HL-60 (cell line): ENCODE measurements at regions not wholly inside any gene's neighbourhood (a gene's known extent, or its start where the extent isn't known, plus 50 kb on each side); places are given as distances from the start of the nearest gene placed in this dataset.

Experiments used
- DNase-seq, 2 experiments: peaks; one replicate each; pipeline ENCODE4 v3.0.0-alpha.2; 2010 to 2020; ENCODE audit warnings: low read depth in 1 of 2, low spot score in 1 of 2
- H3K27ac ChIP-seq: fragments of 250-450 bp; sonication (Bioruptor Pico); replicated peaks from 2 replicates; pipeline ENCODE4 v1.5.1; 2020; ENCODE audit warnings: mild to moderate bottlenecking, moderate library complexity
- H3K27me3 ChIP-seq: fragments of 250-450 bp; sonication (Bioruptor Pico); 2 replicates; pipeline ENCODE4 v1.5.1; 2021; ENCODE audit warnings: mild to moderate bottlenecking, moderate library complexity; ENCODE audit not compliant: insufficient read depth, poor library complexity, severe bottlenecking
- H3K4me3 ChIP-seq: replicated peaks from 2 replicates; pipeline ENCODE4 v1.5.1; 2011; ENCODE audit warnings: mild to moderate bottlenecking, control low read depth, low read length; ENCODE audit not compliant: insufficient read depth
- GABPA ChIP-seq: IDR thresholded peaks from 2 replicates; pipeline ENCODE4 v1.6.1; 2012; ENCODE audit warnings: low read depth
- POLR2AphosphoS5 ChIP-seq: IDR thresholded peaks from 2 replicates; pipeline ENCODE4 v1.6.1; 2012; ENCODE audit warnings: low read depth
- SPI1 ChIP-seq: IDR thresholded peaks from 2 replicates; pipeline ENCODE4 v1.6.1; 2012; ENCODE audit warnings: low read depth, mild to moderate bottlenecking, borderline replicate concordance
- TF ChIP-seq, protein P1 (sequence below): IDR thresholded peaks from one replicate; pipeline ENCODE4 v1.5.1; 2011; ENCODE audit warnings: low read length, control low read depth, inconsistent platforms; ENCODE audit not compliant: insufficient read depth
- TF ChIP-seq, protein P2 (sequence below): IDR thresholded peaks from 2 replicates; pipeline ENCODE4 v1.6.1; 2012; ENCODE audit warnings: low read depth; ENCODE audit not compliant: insufficient replicate concordance

DNA sequence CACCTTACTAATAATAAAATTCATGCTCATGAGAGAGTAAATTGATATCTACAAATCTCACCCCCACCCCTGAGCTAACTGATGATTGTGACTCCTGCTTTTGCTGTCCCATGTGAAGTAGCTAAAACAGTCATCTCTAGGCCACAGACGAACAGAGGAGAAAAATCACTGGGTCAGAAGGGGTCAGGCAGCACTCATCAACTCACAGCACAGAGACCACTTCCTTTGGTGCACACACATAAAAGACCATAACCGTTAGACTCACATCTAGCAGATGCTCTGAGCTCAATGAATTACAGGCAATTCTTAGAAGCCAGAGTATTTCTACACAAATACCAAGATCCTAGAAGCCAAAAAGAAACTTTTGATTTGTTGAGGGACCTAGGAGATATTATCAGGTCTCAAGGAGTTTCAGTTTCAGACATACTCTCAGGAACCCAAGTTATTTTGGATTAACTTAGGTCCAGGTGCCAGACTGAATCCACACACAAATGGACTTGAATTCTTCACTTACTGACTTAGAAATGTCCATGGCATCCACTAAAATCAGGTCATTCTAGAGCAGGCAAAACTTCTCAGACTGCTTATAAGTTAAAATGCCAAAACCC is 65.0 kb upstream of the TES start:
- no peak for TF ChIP-seq POLR2AphosphoS5
- no peak for TF ChIP-seq SPI1
- TF ChIP-seq, protein P1, sequence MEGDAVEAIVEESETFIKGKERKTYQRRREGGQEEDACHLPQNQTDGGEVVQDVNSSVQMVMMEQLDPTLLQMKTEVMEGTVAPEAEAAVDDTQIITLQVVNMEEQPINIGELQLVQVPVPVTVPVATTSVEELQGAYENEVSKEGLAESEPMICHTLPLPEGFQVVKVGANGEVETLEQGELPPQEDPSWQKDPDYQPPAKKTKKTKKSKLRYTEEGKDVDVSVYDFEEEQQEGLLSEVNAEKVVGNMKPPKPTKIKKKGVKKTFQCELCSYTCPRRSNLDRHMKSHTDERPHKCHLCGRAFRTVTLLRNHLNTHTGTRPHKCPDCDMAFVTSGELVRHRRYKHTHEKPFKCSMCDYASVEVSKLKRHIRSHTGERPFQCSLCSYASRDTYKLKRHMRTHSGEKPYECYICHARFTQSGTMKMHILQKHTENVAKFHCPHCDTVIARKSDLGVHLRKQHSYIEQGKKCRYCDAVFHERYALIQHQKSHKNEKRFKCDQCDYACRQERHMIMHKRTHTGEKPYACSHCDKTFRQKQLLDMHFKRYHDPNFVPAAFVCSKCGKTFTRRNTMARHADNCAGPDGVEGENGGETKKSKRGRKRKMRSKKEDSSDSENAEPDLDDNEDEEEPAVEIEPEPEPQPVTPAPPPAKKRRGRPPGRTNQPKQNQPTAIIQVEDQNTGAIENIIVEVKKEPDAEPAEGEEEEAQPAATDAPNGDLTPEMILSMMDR, result no peak
- no peak for TF ChIP-seq GABPA
- TF ChIP-seq, protein P2, sequence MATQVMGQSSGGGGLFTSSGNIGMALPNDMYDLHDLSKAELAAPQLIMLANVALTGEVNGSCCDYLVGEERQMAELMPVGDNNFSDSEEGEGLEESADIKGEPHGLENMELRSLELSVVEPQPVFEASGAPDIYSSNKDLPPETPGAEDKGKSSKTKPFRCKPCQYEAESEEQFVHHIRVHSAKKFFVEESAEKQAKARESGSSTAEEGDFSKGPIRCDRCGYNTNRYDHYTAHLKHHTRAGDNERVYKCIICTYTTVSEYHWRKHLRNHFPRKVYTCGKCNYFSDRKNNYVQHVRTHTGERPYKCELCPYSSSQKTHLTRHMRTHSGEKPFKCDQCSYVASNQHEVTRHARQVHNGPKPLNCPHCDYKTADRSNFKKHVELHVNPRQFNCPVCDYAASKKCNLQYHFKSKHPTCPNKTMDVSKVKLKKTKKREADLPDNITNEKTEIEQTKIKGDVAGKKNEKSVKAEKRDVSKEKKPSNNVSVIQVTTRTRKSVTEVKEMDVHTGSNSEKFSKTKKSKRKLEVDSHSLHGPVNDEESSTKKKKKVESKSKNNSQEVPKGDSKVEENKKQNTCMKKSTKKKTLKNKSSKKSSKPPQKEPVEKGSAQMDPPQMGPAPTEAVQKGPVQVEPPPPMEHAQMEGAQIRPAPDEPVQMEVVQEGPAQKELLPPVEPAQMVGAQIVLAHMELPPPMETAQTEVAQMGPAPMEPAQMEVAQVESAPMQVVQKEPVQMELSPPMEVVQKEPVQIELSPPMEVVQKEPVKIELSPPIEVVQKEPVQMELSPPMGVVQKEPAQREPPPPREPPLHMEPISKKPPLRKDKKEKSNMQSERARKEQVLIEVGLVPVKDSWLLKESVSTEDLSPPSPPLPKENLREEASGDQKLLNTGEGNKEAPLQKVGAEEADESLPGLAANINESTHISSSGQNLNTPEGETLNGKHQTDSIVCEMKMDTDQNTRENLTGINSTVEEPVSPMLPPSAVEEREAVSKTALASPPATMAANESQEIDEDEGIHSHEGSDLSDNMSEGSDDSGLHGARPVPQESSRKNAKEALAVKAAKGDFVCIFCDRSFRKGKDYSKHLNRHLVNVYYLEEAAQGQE, result no peak
- Histone ChIP-seq H3K27ac (no peak overlapping the region), H3K27me3 (no peaks in the 10 kb centered on the region), H3K4me3 (no peak overlapping the region)
- DNase-seq, result no peak

DNA sequence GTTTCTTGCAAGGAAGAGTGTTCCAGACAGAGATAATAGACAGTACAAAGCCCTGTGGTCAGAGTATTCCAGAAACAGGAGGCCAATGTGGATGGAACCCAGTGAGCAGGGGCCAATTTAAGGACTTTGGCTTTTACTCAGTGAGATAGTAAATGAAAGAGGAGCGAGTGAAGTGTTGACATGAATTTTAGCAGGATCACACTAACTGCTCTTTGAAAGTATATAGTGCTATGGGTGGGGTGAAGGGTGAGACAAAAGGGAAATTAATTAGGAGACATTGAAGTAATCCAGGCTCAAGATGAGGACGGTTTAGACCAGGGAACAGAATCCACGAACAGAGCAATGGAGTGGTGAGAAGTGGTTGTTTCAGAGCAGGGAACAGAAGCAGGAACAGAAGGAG is 62.2 kb upstream of the TES start:
- no peak for TF ChIP-seq POLR2AphosphoS5
- TF ChIP-seq, protein P1, result no peak
- TF ChIP-seq, protein P2, result no peak
- no peak for DNase-seq
- Histone ChIP-seq H3K4me3 (no peak overlapping the region), H3K27me3 (no peaks in the 10 kb centered on the region), H3K27ac (no peak overlapping the region)

DNA sequence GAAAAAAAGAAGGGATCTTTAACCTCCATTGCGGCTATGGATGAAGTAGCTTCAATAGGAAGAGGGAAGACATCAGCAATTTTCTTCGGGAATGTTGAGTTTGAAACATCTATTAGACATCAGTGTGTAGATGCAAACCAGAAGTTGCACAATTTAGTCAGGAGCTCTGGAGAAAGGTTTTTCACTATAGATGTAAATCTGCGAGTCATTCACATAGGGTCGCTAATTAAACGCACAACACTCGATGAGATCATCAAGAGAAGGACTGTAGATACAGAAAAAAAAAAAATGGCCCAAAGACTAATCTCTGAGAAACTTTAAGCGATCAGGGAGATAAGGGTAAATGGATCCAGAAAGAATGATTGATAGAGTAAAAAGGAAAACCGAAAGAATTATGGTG is 61.7 kb upstream of the TES start:
- DNase-seq, result no peak
- no peak overlapping the region for H3K4me3 ChIP-seq
- no peak overlapping the region for H3K27ac ChIP-seq
- TF ChIP-seq, protein P1, result no peak
- TF ChIP-seq SPI1 (no peak), GABPA (no peak), POLR2AphosphoS5 (no peak)
- TF ChIP-seq, protein P2, result no peak
- no peaks in the 10 kb centered on the region for H3K27me3 ChIP-seq
